Esophagus muscularis mucosa (tissue), 4 donors: ENCODE measurements at regions not wholly inside any gene's neighbourhood (a gene's known extent, or its start where the extent isn't known, plus 50 kb on each side); places are given as distances from the start of the nearest gene placed in this dataset.

Source experiments
- DNase-seq: peaks from one replicate; pipeline ENCODE4 v3.0.0-alpha.2; 2017; ENCODE audit errors: extremely low spot score
- H3K27ac ChIP-seq, 4 donors: fragments of 200-600 bp; sonication (generic); replicated peaks in 1 of 4; 1 replicate in 3 of 4; 2 replicates in 1 of 4; pipeline ENCODE4 v1.5.1; 2016 to 2019; ENCODE audit warnings: mild to moderate bottlenecking in 1 of 4
- H3K27me3 ChIP-seq, 4 donors: fragments of 200-600 bp; sonication (generic); one replicate each; pipeline versions ENCODE4 v1.5.1 to v1.6.0; 2016 to 2019
- H3K36me3 ChIP-seq, 4 donors: fragments of 200-600 bp; sonication (generic); one replicate each; pipeline ENCODE4 v1.5.1; 2016 to 2019
- H3K4me1 ChIP-seq, 4 donors: fragments of 200-600 bp; sonication (generic); one replicate each; pipeline ENCODE4 v1.5.1; 2016 to 2019
- H3K4me3 ChIP-seq, 4 donors: fragments of 200-600 bp; sonication (generic); 1 replicate in 2 of 4; 2 replicates in 2 of 4; pipeline ENCODE4 v1.5.1; 2016 to 2019; ENCODE audit warnings: mild to moderate bottlenecking in 4 of 4, moderate library complexity in 1 of 4
- H3K9me3 ChIP-seq, 4 donors: fragments of 200-600 bp; sonication (generic); 1 replicate in 3 of 4; 2 replicates in 1 of 4; pipeline ENCODE4 v1.5.1; 2016 to 2019
- EP300 ChIP-seq: sonication (generic); formaldehyde crosslinking; IDR thresholded peaks from one replicate; pipeline ENCODE4 v1.6.1; 2017; ENCODE audit warnings: antibody characterized with exemption
- POLR2A ChIP-seq: fragments of 450-650 bp; IDR thresholded peaks from one replicate; pipeline ENCODE4 v1.6.1; 2017; ENCODE audit warnings: antibody characterized with exemption, moderate library complexity, mild to moderate bottlenecking, low read depth
- POLR2AphosphoS5 ChIP-seq, 2 donors: sonication (generic); formaldehyde crosslinking; IDR thresholded peaks; one replicate each; pipeline ENCODE4 v1.6.1; 2017; ENCODE audit warnings: antibody characterized with exemption in 2 of 2
- WGBS: methylation state at CpG from one replicate; pipeline ENCODE4 v1.1.5; 2018; 5-methylcytosine and 5-hydroxymethylcytosine counted together
- intact Hi-C: fragments of 100-400 bp; cut with DNase I; formaldehyde crosslinking; loops from one replicate; pipeline ENCODE4 v1.15.1; 2023
- TF ChIP-seq, protein P1 (sequence below), 3 experiments: fragments of 200-600 bp in 2 of 3; fragments of 450-650 bp in 1 of 3; sonication (generic) in 2 of 3; IDR thresholded peaks; one replicate each; pipeline ENCODE4 v1.5.1; 2017 to 2019; ENCODE audit warnings: antibody characterized with exemption in 3 of 3, mild to moderate bottlenecking in 2 of 3, moderate library complexity in 1 of 3

- no peak overlapping the region for H3K4me3 ChIP-seq
- TF ChIP-seq, protein P1, sequence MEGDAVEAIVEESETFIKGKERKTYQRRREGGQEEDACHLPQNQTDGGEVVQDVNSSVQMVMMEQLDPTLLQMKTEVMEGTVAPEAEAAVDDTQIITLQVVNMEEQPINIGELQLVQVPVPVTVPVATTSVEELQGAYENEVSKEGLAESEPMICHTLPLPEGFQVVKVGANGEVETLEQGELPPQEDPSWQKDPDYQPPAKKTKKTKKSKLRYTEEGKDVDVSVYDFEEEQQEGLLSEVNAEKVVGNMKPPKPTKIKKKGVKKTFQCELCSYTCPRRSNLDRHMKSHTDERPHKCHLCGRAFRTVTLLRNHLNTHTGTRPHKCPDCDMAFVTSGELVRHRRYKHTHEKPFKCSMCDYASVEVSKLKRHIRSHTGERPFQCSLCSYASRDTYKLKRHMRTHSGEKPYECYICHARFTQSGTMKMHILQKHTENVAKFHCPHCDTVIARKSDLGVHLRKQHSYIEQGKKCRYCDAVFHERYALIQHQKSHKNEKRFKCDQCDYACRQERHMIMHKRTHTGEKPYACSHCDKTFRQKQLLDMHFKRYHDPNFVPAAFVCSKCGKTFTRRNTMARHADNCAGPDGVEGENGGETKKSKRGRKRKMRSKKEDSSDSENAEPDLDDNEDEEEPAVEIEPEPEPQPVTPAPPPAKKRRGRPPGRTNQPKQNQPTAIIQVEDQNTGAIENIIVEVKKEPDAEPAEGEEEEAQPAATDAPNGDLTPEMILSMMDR (IDR thresholded peaks at IDR 0.05) = no peak
- TF ChIP-seq EP300 = no peak
- no peak for TF ChIP-seq POLR2A
- peaks cover 0 to 4% (median 0%) of the 10 kb centered on the region in 4 donors for H3K9me3 ChIP-seq
- intact Hi-C loops = loop anchor here (5.0 kb wide), 1 partner anchor 262 kb away; the partner anchor contains the start of gene SPRY1
- DNase-seq = no peak
- H3K36me3 ChIP-seq = no peaks in the 10 kb centered on the region
- H3K27ac ChIP-seq = no peak overlapping the region
- H3K27me3 ChIP-seq = no peaks in the 10 kb centered on the region
- no peaks in the 10 kb centered on the region for H3K4me1 ChIP-seq
These were observed 262.7 kb downstream of the SPRY1 start for GRCh38 chr4:123659262-123659661.

GRCh38 chr4:123659730-123660129 is 263.1 kb downstream of the SPRY1 start:
- no peak overlapping the region for H3K4me3 ChIP-seq
- WGBS = 100% methylated on average over 1 of the region's 1 CpG
- H3K9me3 ChIP-seq = peaks cover 0 to 4% (median 0%) of the 10 kb centered on the region in 4 donors
- H3K36me3 ChIP-seq = no peaks in the 10 kb centered on the region
- no peak for DNase-seq
- no peaks in the 10 kb centered on the region for H3K27me3 ChIP-seq
- intact Hi-C loops = loop anchor here (5.0 to 10.0 kb wide), 2 partner anchors 262 to 555 kb away; partner anchors contain the start of gene SPRY1
- H3K27ac ChIP-seq = no peak overlapping the region
- TF ChIP-seq POLR2A = no peak
- TF ChIP-seq, protein P1 (IDR thresholded peaks at IDR 0.05) = peak in 1 of 3 experiments; percentile 21
- H3K4me1 ChIP-seq = no peaks in the 10 kb centered on the region

DNA sequence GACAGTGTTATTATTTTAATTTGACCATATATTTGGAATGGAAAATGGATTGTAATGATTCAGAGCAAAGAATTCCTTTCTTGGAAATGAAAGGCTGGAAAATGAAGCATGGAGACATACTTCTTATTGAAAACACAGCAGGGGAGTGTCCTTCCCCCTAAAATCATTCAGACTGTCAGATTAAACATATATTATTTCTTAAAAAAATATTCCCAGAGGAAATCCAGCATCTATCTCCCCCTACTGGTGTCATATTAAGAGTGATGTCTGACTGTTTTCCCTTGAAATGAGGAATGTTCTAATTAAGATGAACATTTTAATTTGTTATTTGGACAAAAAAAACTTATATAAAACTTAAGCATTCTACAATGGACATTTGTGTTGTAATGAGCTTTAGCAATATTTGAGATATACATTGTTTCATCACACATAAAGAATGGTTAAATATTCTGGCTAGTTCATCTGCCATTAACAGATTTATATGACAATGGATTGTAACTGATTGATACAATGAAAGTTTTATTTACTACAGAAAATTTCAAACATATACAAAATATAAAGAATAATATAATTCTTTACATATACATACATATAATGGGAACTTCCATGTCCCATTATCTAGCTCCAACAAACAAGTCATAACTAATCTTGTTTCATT is 264.6 kb downstream of the SPRY1 start:
- peaks cover 0 to 4% (median 0%) of the 10 kb centered on the region in 4 donors for H3K9me3 ChIP-seq
- TF ChIP-seq EP300 (no peak), POLR2A (no peak), POLR2AphosphoS5 (IDR thresholded peaks at IDR 0.05) (no peak)
- TF ChIP-seq, protein P1 (IDR thresholded peaks at IDR 0.05) = peak; percentile 40 to 54 (median 42)
- H3K36me3 ChIP-seq = no peaks in the 10 kb centered on the region
- no peaks in the 10 kb centered on the region for H3K4me1 ChIP-seq
- no peak overlapping the region for H3K4me3 ChIP-seq
- H3K27me3 ChIP-seq = no peaks in the 10 kb centered on the region
- intact Hi-C loops = loop anchor here (10.0 kb wide), 1 partner anchor 556 kb away; no protein-coding TSS in a partner anchor
- no peak overlapping the region for H3K27ac ChIP-seq
- no peak for DNase-seq

DNA sequence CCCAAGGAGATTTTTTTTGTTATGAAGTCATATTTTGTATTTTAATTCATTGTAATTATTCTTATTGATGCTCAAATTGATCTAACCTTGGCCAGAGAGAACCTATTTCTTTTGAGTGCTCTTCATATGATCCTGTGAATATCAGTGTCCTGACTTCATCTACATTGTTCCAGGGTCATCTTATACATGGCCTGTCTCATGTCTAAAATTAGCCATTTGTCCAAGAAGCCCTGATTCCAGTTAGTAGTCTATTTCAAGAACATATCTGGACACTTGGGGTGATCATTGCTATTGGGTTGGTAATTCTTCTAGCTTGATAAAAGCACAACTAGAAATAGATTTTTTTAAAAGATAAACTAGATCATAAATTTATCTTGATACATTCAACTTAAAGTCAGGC is 266.2 kb downstream of the SPRY1 start:
- Histone ChIP-seq H3K27me3 (no peaks in the 10 kb centered on the region), H3K4me3 (no peak overlapping the region), H3K27ac (no peak overlapping the region), H3K9me3 (no peaks in the 10 kb centered on the region), H3K4me1 (no peaks in the 10 kb centered on the region), H3K36me3 (no peaks in the 10 kb centered on the region)
- no peak for DNase-seq
- intact Hi-C loops = loop anchor here (10.0 kb wide), 1 partner anchor 558 kb away; no protein-coding TSS in a partner anchor
- no peak for TF ChIP-seq POLR2A

- H3K36me3 ChIP-seq = no peaks in the 10 kb centered on the region
- intact Hi-C loops = loop anchor here (10.0 kb wide), 1 partner anchor 562 kb away; no protein-coding TSS in a partner anchor
- H3K27ac ChIP-seq = no peak overlapping the region
- H3K9me3 ChIP-seq = no peaks in the 10 kb centered on the region
- no peak for DNase-seq
- no peak overlapping the region for H3K4me3 ChIP-seq
- H3K4me1 ChIP-seq = no peaks in the 10 kb centered on the region
- H3K27me3 ChIP-seq = no peaks in the 10 kb centered on the region
- WGBS = 98% methylated on average over 5 of the region's 5 CpGs
- TF ChIP-seq POLR2A = no peak
- TF ChIP-seq, protein P1 (IDR thresholded peaks at IDR 0.05) = no peak
- TF ChIP-seq POLR2AphosphoS5 (IDR thresholded peaks at IDR 0.05) = no peak
- TF ChIP-seq EP300 = no peak
These were observed 269.9 kb downstream of the SPRY1 start for GRCh38 chr4:123666486-123666885.
